ENCODE measurements at regions not wholly inside any gene's neighbourhood (a gene's known extent, or its start where the extent isn't known, plus 50 kb on each side); places are given as distances from the start of the nearest gene placed in this dataset.

GRCh38 chr3:104165866-104166265 lies 1200.8 kb upstream of the ALCAM start:
- no peaks in the 10 kb centered on the region for H3K4me1 ChIP-seq
- H3K9me3 ChIP-seq = no peaks in the 10 kb centered on the region
- no peak overlapping the region for H3K27ac ChIP-seq
- no peak overlapping the region for H3K4me3 ChIP-seq
- ATAC-seq = no peak
- no peaks in the 10 kb centered on the region for H3K36me3 ChIP-seq (replicated peaks in 1 of 2; ENCODE audit: insufficient read depth in 1 of 2, low read depth in 2 of 2)
- no peaks in the 10 kb centered on the region for H3K27me3 ChIP-seq
- no peak for DNase-seq
- intact Hi-C loops (cut with DNase I) = no loop called here
- TF ChIP-seq POLR2A (IDR thresholded peaks at IDR 0.05) (no peak), CTCF (IDR thresholded peaks at IDR 0.05) (no peak)
- 74 to 77% methylated on average over 2 of the region's 2 CpGs for WGBS, 2 donors

- Histone ChIP-seq H3K4me3 (no peak overlapping the region), H3K27ac (no peak overlapping the region), H3K27me3 (no peaks in the 10 kb centered on the region), H3K9me3 (no peaks in the 10 kb centered on the region), H3K4me1 (no peaks in the 10 kb centered on the region), H3K36me3 (replicated peaks in 1 of 2; ENCODE audit: insufficient read depth in 1 of 2, low read depth in 2 of 2) (no peaks in the 10 kb centered on the region)
- ATAC-seq (no peak), DNase-seq (no peak)
- WGBS, 2 donors = 73 to 75% methylated on average over 3 of the region's 3 CpGs
- TF ChIP-seq CTCF (IDR thresholded peaks at IDR 0.05) (no peak), POLR2A (IDR thresholded peaks at IDR 0.05) (no peak)
- intact Hi-C loops (cut with DNase I) = no loop called here
Observed at GRCh38 chr3:104168386-104168785, 1198.3 kb upstream of the ALCAM start.

- Histone ChIP-seq H3K4me3 (no peak overlapping the region), H3K27me3 (no peaks in the 10 kb centered on the region), H3K4me1 (no peaks in the 10 kb centered on the region), H3K9me3 (no peaks in the 10 kb centered on the region), H3K36me3 (replicated peaks in 1 of 2; ENCODE audit: insufficient read depth in 1 of 2, low read depth in 2 of 2) (no peaks in the 10 kb centered on the region), H3K27ac (no peak overlapping the region)
- intact Hi-C loops (cut with DNase I) = no loop called here
- no peak for DNase-seq
- 65 to 73% methylated on average over 3 of the region's 3 CpGs for WGBS, 2 donors
- TF ChIP-seq CTCF (IDR thresholded peaks at IDR 0.05) (no peak), POLR2A (IDR thresholded peaks at IDR 0.05) (no peak)
- no peak for ATAC-seq
Observed at GRCh38 chr3:104175696-104176095, 1191.0 kb upstream of the ALCAM start.

GRCh38 chr3:104176706-104177105 lies 1190.0 kb upstream of the ALCAM start:
- H3K27me3 ChIP-seq = no peaks in the 10 kb centered on the region
- intact Hi-C loops (cut with DNase I) = no loop called here
- ATAC-seq (no peak), DNase-seq (no peak)
- H3K4me3 ChIP-seq = no peak overlapping the region
- no peaks in the 10 kb centered on the region for H3K4me1 ChIP-seq
- TF ChIP-seq CTCF (IDR thresholded peaks at IDR 0.05) (no peak), POLR2A (IDR thresholded peaks at IDR 0.05) (no peak)
- no peak overlapping the region for H3K27ac ChIP-seq
- no peaks in the 10 kb centered on the region for H3K36me3 ChIP-seq (replicated peaks in 1 of 2; ENCODE audit: insufficient read depth in 1 of 2, low read depth in 2 of 2)
- 37 to 50% methylated on average over 1 of the region's 1 CpG for WGBS, 2 donors
- H3K9me3 ChIP-seq = no peaks in the 10 kb centered on the region

- no peaks in the 10 kb centered on the region for H3K9me3 ChIP-seq
- no peak for DNase-seq
- H3K4me1 ChIP-seq = no peaks in the 10 kb centered on the region
- TF ChIP-seq POLR2A (IDR thresholded peaks at IDR 0.05) = no peak
- 62 to 70% methylated on average over 3 of the region's 3 CpGs for WGBS, 2 donors
- no peak overlapping the region for H3K4me3 ChIP-seq
- no peaks in the 10 kb centered on the region for H3K27me3 ChIP-seq
- H3K36me3 ChIP-seq (replicated peaks in 1 of 2; ENCODE audit: insufficient read depth in 1 of 2, low read depth in 2 of 2) = no peaks in the 10 kb centered on the region
- ATAC-seq = no peak
- intact Hi-C loops (cut with DNase I) = no loop called here
- H3K27ac ChIP-seq = no peak overlapping the region
Observed at GRCh38 chr3:104178680-104179079, 1188.0 kb upstream of the ALCAM start.

Data from body of pancreas (tissue), 4 donors.